ENCODE measurements at regions not wholly inside any gene's neighbourhood (a gene's known extent, or its start where the extent isn't known, plus 50 kb on each side); places are given as distances from the start of the nearest gene placed in this dataset.

- TF ChIP-seq TAF1 (IDR thresholded peaks at IDR 0.05; ENCODE audit: low read depth) (no peak), EP300 (IDR thresholded peaks at IDR 0.05; ENCODE audit: borderline replicate concordance) (no peak), FOXM1 (IDR thresholded peaks at IDR 0.05; ENCODE audit: borderline replicate concordance, low read depth) (no peak), NFIC (IDR thresholded peaks at IDR 0.05) (no peak), CREB1 (IDR thresholded peaks at IDR 0.05; ENCODE audit: low read depth) (no peak), YY1 (IDR thresholded peaks at IDR 0.05; ENCODE audit: low read depth) (no peak), ZBTB7A (IDR thresholded peaks at IDR 0.05; ENCODE audit: low read depth) (no peak), RAD21 (IDR thresholded peaks at IDR 0.05; ENCODE audit: low read depth) (no peak), EGR1 (IDR thresholded peaks at IDR 0.05) (no peak), TEAD4 (IDR thresholded peaks at IDR 0.05) (no peak), TCF12 (IDR thresholded peaks at IDR 0.05; ENCODE audit: low read depth) (no peak)
- TF ChIP-seq, protein P1, sequence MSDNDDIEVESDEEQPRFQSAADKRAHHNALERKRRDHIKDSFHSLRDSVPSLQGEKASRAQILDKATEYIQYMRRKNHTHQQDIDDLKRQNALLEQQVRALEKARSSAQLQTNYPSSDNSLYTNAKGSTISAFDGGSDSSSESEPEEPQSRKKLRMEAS (IDR thresholded peaks at IDR 0.05) = no peak
Observed at GRCh38 chr11:95361180-95361579, 130.2 kb upstream of the SESN3 start.

DNA sequence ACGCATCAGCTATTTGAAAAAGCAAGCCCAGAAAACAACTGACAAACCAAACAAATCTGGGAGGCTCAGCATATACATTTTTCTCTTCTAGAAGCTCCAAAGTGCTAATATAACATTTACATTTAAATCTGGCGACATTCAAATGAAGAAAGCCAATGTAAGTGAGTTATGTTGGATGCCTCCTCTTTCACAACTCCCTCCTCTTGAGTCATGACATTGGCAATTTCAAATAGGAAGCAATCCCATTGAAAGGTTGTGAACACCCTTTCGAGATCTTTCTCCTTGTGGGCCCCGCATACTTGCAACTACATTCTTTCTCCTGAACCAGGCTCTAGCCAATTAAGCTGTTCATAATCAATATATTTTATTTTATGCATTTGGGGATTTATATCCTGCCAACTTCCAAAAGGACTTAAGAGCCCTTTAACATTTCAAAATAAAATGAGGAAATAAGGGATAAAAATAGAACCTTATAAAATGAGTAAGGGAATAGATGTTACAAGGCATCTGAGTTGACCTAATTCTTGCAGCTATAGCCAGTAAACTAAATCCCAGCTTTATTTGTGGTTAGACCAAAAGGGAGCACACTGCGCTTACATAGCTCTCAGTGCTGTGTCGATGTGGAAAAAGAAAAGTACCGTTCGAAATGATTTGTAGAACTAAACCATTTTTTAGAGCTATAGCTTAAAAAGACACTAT is 129.5 kb upstream of the SESN3 start:
- TF ChIP-seq YY1 (IDR thresholded peaks at IDR 0.05; ENCODE audit: low read depth) (no peak), FOXM1 (IDR thresholded peaks at IDR 0.05; ENCODE audit: borderline replicate concordance, low read depth) (no peak), TCF12 (IDR thresholded peaks at IDR 0.05; ENCODE audit: low read depth) (no peak), RAD21 (IDR thresholded peaks at IDR 0.05; ENCODE audit: low read depth) (no peak), EGR1 (IDR thresholded peaks at IDR 0.05) (no peak), NFIC (IDR thresholded peaks at IDR 0.05) (no peak)

- TF ChIP-seq EP300 (IDR thresholded peaks at IDR 0.05; ENCODE audit: borderline replicate concordance) = no peak
- no peak for TF ChIP-seq EGR1 (IDR thresholded peaks at IDR 0.05)
- no peak for TF ChIP-seq TEAD4 (IDR thresholded peaks at IDR 0.05)
- TF ChIP-seq NFIC (IDR thresholded peaks at IDR 0.05) = no peak
- no peak for TF ChIP-seq CEBPB (IDR thresholded peaks at IDR 0.05)
- no peak for TF ChIP-seq USF1 (IDR thresholded peaks at IDR 0.05)
- no peak for TF ChIP-seq CREB1 (IDR thresholded peaks at IDR 0.05; ENCODE audit: low read depth)
- TF ChIP-seq RAD21 (IDR thresholded peaks at IDR 0.05; ENCODE audit: low read depth) = no peak
- TF ChIP-seq TAF1 (IDR thresholded peaks at IDR 0.05; ENCODE audit: low read depth) = no peak
- TF ChIP-seq, protein P2, sequence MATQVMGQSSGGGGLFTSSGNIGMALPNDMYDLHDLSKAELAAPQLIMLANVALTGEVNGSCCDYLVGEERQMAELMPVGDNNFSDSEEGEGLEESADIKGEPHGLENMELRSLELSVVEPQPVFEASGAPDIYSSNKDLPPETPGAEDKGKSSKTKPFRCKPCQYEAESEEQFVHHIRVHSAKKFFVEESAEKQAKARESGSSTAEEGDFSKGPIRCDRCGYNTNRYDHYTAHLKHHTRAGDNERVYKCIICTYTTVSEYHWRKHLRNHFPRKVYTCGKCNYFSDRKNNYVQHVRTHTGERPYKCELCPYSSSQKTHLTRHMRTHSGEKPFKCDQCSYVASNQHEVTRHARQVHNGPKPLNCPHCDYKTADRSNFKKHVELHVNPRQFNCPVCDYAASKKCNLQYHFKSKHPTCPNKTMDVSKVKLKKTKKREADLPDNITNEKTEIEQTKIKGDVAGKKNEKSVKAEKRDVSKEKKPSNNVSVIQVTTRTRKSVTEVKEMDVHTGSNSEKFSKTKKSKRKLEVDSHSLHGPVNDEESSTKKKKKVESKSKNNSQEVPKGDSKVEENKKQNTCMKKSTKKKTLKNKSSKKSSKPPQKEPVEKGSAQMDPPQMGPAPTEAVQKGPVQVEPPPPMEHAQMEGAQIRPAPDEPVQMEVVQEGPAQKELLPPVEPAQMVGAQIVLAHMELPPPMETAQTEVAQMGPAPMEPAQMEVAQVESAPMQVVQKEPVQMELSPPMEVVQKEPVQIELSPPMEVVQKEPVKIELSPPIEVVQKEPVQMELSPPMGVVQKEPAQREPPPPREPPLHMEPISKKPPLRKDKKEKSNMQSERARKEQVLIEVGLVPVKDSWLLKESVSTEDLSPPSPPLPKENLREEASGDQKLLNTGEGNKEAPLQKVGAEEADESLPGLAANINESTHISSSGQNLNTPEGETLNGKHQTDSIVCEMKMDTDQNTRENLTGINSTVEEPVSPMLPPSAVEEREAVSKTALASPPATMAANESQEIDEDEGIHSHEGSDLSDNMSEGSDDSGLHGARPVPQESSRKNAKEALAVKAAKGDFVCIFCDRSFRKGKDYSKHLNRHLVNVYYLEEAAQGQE (IDR thresholded peaks at IDR 0.05; ENCODE audit: low read depth) = no peak
Observed at GRCh38 chr11:95359756-95360155, 128.8 kb upstream of the SESN3 start.

- no peak for TF ChIP-seq USF1 (IDR thresholded peaks at IDR 0.05)
- no peak for TF ChIP-seq EGR1 (IDR thresholded peaks at IDR 0.05)
- no peak for TF ChIP-seq FOXM1 (IDR thresholded peaks at IDR 0.05; ENCODE audit: borderline replicate concordance, low read depth)
- TF ChIP-seq TCF12 (IDR thresholded peaks at IDR 0.05; ENCODE audit: low read depth) = no peak
- TF ChIP-seq ZBTB7A (IDR thresholded peaks at IDR 0.05; ENCODE audit: low read depth) = no peak
- no peak for TF ChIP-seq YY1 (IDR thresholded peaks at IDR 0.05; ENCODE audit: low read depth)
- TF ChIP-seq NFIC (IDR thresholded peaks at IDR 0.05) = no peak
- TF ChIP-seq TEAD4 (IDR thresholded peaks at IDR 0.05) = no peak
Observed at GRCh38 chr11:95359341-95359663, 128.3 kb upstream of the SESN3 start.

DNA sequence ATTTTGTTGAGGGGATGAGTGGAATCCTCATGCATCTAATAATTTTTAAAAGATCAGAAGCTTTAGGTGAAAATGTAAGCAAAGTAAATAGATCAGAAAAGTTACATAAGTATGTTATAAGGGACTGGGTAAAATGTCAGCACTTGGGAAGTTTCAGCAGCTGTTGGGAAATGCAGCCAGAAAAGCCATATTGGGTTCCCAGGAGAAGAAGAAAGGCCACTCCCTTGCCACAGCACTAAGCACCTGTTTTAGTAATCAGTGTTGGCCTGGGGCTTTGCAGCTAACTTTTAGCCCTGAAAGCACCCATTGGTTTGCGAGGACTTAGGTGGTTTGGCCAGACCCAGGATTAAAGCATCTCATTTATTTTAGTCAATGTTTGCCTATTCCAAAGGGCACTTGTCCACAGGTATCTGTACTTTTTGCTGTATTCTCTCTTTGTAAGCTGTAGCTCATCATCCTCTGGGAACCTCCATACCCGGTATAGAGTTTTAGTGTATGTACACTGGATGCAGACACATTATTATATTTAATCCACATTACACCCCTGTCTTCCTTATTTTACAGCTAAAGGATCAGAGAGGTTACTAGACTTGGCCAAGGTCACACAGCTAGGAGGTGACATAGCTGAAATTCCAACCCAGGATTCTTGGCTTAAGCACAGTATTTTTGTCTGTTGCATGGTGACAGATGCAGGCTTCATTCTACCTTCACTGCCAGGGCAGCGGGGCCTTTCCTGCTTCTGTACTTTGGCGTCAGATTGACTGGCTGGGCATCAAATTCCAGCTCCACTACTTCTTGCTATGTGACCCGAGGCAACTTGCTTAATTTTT is 127.7 kb upstream of the SESN3 start:
- TF ChIP-seq TEAD4 (IDR thresholded peaks at IDR 0.05) = peak; percentile 48
- no peak for TF ChIP-seq ZBTB7A (IDR thresholded peaks at IDR 0.05; ENCODE audit: low read depth)

- no peak for TF ChIP-seq RAD21 (IDR thresholded peaks at IDR 0.05; ENCODE audit: low read depth)
- no peak for TF ChIP-seq FOXM1 (IDR thresholded peaks at IDR 0.05; ENCODE audit: borderline replicate concordance, low read depth)
- TF ChIP-seq EGR1 (IDR thresholded peaks at IDR 0.05) = no peak
- no peak for TF ChIP-seq TCF12 (IDR thresholded peaks at IDR 0.05; ENCODE audit: low read depth)
- TF ChIP-seq EP300 (IDR thresholded peaks at IDR 0.05; ENCODE audit: borderline replicate concordance) = no peak
- no peak for TF ChIP-seq ZBTB7A (IDR thresholded peaks at IDR 0.05; ENCODE audit: low read depth)
- no peak for TF ChIP-seq NFIC (IDR thresholded peaks at IDR 0.05)
- TF ChIP-seq YY1 (IDR thresholded peaks at IDR 0.05; ENCODE audit: low read depth) = no peak
- TF ChIP-seq TEAD4 (IDR thresholded peaks at IDR 0.05) = no peak
- TF ChIP-seq CREB1 (IDR thresholded peaks at IDR 0.05; ENCODE audit: low read depth) = no peak
- no peak for TF ChIP-seq USF1 (IDR thresholded peaks at IDR 0.05)
- TF ChIP-seq, protein P1 (IDR thresholded peaks at IDR 0.05) = no peak
- TF ChIP-seq TAF1 (IDR thresholded peaks at IDR 0.05; ENCODE audit: low read depth) = no peak
- TF ChIP-seq CEBPB (IDR thresholded peaks at IDR 0.05) = no peak
- TF ChIP-seq, protein P2 (IDR thresholded peaks at IDR 0.05; ENCODE audit: low read depth) = no peak
Observed at GRCh38 chr11:95354304-95354703, 123.3 kb upstream of the SESN3 start.
